ENCODE measurements at regions not wholly inside any gene's neighbourhood (a gene's known extent, or its start where the extent isn't known, plus 50 kb on each side); places are given as distances from the start of the nearest gene placed in this dataset.

DNA sequence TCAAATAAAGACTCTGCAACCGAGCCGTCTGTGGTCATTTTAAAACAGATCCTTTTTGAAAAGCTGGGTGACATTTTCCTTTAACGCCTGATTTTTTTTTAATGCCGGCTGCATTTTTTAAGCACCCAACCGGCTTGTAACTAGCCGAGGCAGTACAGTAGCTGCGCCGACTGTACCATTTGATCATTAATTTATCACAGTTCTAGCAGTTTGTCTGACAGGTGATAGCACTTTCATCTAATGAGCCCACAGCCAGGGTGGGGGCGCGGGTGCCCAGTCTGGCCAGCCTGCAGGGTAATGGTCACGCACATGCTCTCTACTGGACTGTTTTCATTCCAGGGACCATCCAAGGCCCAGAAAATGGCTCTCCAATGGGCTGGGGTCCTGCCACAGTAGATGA, 68.8 kb downstream of the IRX5 start:
- TF ChIP-seq CTCF (conservative IDR thresholded peaks at IDR 0.05) (no peak), ZFX (IDR thresholded peaks at IDR 0.05) (no peak)
